ENCODE measurements at regions not wholly inside any gene's neighbourhood (a gene's known extent, or its start where the extent isn't known, plus 50 kb on each side); places are given as distances from the start of the nearest gene placed in this dataset.

DNA sequence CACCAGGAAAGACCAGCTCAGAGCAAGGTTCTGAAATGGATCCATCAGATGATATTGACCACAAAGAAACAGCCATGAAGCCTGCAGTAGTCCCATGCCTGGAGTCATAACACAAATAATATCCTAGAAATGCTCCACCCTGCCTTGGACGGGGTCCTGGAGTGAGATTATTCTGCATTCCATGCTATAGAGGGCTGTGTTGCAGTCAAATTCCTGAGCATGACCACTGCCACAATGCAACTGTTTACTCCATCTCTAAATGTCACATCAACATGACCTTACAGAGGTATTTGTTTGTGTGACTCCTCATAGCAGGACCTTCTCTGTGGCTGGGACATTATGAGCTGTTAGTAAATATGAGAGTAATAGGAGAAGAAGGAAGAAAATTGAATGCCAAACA, 257.5 kb upstream of the TCF21 start:
- DNase-seq = no peak

DNA sequence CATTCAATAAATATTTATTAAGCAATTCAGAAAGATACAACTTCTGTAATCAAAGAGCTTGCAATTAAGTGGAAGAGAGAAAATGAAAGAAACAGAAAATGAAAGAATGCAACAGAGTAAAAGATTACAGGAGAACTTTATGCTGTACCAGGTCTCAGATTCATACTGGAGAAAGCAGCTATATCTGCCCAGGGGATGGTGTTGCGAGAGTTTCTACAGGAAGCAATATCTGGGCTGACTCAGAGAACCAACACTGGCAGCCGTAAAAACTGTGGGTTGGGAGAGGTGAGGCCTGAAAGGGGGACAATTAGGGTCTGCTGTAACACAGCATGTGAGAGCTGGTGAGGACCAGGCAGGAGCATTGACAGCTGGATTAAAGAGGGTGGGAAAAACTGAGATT, 256.7 kb upstream of the TCF21 start:
- no peak for DNase-seq

DNA sequence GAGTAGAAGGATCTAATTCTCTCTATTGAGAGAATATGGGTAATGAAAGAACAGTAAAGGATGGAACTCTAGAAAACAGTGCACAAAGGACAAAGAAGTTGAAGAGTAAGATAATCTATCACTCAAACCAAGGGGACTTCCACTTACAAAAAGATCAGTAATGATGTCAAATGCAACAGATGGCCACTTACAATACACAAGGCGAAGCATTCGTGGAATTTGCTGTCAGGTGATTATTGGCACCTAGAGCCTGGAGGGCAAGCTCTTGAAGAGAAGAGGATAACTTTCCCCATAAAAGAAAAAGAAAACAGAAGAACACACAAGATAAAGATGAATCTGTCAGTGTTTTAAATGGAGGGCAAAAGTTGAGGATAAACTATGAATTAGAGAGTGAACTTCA, 256.0 kb upstream of the TCF21 start:
- DNase-seq = no peak

DNA sequence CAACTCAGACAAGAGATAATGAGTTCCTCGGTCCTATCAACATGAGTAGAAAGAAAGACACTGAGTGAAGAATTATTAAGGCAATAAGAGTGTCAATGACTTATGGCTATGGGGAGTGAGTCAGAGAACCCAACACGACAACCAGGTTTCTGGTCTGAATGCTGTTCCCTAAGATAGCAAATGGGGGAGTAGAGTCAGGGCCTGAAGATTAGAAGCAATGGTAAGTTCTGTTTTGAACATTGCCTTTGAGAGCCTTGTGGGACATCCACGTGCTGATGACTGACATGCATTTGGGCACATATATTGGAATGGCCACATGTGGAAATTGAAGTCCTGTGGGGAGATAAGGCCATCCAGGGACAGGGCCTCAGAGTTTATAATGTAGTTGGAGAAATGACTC, 254.4 kb upstream of the TCF21 start:
- no peak for DNase-seq

DNA sequence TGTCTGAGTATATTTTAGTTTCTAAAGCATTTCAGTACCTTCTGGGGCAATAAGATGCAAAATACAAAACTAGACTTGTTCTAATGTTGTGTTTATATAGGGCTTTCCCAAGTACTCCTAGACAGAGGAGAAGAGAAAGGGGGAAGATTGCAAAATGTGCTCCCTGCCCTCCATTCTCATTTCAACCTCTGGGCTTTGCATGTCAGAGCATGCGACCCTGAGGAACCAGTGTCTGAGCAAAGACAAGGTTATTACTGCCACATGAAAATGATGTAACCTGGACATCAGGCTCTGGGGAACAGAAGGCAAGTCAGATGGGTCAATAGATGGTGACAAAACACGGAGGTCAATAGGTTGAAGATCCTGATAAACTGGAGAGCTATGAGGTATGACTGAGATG, 253.5 kb upstream of the TCF21 start:
- DNase-seq = no peak

DNA sequence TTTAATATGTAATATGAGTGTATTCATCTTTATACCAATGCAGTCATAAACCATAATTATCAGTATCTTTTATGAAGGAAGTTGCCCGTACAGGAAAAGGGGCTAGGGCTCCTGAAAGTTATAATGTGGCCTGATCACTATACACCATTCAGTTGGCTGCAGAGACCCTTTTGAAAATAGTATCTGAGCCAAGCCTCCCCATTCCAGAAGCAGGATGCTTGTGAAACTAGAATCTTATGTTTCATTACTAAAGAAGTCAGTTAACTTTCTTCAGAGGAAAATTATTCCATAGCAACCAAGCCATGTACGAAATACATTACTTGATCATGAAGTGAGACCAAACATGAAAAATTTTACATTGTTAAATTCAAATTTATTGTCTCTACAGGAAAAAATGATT, 251.5 kb upstream of the TCF21 start:
- DNase-seq = no peak

DNA sequence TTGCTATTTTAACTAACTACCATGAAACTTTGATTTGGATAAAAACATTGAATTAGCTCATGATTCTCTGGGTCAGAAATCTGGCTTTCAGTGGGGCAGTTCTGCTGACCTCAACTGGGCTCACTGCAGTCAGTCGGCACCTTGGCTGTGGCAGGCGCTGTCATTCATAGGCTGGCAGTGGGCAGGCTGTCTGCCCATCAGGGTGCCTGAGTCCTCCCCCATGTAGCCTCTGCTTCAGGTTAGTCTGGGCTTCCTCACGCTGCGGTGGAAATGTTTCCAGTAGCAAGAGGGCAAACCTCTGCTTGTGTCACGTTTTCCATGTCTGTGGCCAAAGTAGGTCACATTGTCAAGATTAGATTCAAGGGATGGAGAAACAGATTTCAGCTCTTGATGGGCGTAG, 251.0 kb upstream of the TCF21 start:
- DNase-seq = no peak

DNA sequence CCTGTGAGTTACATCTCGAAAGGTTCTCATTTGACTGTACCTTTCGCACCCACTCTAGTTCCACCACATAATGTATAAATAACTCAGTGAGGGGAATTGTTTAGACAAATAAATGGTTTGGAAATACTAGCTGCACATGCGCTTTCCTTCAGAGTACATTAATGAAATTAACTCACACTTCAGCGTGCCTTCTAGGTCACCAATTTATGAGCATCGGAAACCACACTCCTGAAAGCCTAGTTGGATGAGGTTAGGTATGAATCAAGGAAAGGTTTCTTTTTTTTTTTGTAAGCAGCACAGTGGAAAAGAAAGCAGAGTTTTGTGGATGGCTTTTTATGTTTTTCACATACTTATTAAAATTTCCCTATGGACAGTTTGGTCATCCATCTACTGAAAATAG, 247.8 kb upstream of the TCF21 start:
- DNase-seq = no peak

DNA sequence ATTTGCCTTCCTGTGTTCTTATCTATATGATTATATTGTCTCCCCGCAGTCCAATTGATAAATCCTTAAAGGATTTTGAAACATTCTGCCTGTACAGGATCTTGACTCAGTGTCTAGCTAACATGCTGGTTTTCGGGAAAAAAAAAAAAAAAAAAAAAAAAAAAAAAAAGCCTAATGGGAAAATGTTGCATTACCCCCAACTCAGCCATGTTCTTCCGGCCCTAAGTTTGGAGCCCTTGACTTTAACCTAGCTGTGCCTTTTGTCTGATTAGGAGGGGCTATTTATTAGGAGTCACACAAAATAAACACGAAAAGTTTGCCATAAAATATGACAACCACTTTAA, 244.4 kb upstream of the TCF21 start:
- DNase-seq = no peak

DNA sequence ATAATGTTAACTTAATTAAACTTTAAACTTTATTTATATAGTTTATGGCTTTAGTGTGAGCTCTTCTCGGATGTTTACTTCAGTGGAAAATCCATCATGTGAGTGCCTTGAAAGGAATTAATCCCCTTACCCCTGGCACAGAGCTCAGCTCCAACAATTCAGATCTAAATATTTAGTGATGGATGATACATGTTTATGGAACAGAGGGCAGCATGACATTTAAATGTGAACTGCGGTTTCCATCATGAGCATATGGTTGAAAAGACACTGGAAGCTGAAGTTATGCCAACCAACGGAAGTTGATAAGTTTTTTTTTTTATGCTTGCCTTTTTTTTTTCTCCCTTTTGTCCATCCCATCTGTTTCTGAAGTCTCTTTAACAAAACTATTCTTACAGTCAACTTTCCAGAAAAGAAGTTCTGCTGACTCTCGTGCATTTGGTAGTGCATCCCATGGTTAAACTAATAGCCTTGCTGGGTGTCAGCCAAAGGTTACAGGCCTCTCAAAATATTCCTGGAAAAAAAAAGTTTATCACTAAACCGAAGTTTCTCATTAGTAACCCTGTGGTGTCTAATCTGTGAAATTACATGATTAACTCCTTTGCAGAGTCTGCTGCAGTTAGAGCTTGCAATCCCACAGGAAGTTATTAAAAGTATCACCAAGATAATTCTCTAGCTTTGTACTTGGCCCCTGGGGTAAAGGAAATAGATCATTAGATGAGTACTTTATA, 243.9 kb upstream of the TCF21 start:
- no peak for DNase-seq

DNA sequence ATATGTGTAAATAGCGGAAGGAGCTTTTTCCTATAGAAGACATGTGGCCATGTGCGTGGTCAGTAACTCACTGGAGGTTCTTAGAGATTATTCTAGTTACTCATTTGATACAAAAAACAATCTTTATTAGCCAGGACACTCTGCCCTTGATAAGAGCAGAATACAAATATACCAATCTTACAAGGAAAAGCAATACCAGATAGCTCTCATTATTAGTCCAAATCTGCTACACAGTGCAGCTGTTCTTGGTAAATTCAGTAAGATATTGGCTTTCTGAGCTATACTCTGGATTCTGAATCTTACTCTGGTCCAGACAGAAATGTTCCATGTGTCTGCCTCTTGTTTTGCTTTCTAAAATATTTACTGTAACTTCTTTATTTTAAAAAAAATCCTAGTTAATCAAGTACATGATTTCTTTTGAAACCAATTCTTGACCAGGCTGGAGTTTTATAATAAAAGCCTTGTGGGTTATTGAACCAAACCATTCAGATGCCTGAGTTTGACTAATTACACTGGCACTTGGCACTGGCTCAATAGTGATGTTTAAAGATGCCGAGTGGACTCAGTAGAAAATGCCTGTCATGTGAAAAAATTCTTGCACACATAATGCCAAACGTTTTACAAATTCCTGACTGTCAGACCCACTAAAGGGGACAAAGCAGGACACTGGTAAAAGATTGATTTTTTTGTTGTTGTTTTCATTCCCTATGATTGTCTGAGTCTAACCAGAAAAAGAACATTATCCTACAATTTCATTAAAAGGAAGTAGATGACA, 242.8 kb upstream of the TCF21 start:
- no peak for DNase-seq

DNA sequence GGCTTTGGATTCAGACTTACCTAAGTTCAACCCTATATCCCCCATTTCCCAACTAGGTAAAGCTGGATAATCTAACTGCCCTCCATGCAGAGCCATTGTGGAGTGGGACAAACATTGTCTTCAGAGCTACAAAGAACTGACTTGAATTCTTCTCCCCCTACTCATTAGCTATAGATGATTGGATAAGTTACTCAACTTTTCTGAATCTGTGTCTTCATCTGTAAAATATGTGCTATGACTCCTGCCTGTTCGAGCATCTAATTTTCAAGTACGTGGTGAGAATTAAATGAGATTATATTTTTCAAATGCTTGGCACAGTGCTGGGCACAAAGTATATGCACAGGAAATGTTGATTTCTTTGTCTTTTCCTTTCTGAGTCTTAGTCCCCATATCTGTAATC, 240.3 kb upstream of the TCF21 start:
- no peak for DNase-seq

DNA sequence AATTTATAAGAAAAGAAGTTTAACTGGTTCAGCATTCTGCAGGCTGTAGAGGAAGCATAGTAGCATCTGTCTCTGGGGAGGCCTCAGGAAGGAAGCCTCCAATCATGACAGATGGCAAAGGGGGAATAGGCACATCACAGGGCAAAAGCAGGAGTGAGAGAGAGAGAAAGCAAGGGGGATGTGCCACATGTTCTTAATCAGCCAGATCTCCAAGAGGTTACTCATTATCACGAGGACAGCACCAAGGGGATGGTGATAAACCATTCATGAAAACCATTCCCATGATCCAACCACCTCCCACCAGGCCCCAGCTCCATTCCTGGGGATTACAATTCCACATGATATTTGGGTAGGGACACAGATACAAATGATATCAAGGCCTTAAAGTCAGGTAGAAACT, 217.5 kb upstream of the TCF21 start:
- DNase-seq = no peak

DNA sequence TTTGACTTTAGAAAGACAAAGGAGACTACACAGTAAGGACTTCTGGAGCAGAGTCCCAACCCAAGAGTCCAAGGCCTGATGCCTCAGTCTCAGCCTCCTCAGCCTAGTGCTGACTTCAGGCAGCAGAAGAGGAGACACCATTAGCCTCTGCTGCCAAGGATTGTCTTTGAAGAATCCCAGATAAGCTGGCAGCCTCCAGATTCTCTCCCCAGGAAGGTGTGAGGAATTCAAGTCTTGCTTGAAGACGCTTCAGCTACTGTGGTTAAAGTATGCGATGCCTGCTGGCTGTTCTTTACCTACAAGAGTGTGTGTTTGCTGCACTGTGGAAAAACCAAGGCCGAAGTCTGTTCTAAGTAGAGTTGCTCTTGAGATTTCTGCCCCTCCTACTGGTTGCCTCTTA, 215.9 kb upstream of the TCF21 start:
- DNase-seq = no peak

DNA sequence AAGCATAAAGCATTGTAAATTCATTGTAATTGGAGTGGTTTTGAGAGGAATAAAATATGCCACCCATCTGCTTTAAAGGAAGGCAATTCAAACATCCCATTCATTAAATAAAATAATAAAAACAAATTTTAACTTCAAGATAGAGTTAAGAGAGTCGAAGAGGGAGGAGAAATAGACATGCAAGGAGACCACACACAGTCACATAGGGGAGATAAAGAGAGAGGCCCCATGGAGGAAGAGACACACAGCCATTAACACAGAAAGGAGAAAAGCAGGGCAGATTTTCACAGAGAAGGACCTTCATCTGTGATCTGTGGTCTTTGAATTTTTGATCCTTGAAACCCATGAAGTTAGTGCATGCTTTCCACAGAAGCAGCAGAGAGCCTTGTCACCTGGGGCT, 214.3 kb upstream of the TCF21 start:
- DNase-seq = no peak

DNA sequence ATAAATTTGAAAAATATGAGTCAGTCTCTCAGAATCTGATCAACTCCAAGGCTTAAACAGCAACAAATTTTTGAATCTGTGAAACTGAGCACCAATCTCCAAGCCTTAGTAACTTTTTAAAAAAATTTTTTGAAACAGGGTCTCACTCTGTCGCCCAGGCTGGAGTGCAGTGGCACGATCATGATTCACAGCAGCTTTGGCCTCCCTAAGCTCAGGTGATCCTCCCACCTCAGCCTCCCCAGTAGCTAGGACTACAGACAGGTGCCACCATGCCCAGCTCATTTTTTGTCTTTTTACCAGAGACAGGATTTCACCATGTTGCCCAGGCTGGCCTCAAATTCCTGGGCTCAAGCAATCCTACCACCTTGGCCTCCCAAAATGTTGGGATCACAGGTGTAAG, 207.9 kb upstream of the TCF21 start:
- DNase-seq = no peak

DNA sequence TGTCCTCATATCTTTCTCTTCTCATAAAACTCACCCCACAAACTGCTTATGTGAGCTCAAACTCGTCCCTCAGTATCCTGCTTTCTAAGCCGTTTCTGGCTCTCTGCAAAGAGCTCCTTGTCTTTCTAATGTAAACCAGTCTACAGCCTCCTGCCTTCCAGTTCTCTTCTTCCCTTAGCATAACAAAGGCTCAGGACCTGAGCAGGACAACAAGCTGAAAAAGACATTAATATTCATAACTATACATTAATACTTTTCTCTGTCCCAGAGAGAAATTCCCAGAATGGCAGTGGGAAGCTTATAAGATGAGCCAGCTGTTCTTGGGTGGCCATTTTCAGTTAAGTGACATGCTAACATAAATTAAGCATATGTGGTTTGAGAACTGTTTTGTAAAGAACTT, 207.0 kb upstream of the TCF21 start:
- no peak for DNase-seq

DNA sequence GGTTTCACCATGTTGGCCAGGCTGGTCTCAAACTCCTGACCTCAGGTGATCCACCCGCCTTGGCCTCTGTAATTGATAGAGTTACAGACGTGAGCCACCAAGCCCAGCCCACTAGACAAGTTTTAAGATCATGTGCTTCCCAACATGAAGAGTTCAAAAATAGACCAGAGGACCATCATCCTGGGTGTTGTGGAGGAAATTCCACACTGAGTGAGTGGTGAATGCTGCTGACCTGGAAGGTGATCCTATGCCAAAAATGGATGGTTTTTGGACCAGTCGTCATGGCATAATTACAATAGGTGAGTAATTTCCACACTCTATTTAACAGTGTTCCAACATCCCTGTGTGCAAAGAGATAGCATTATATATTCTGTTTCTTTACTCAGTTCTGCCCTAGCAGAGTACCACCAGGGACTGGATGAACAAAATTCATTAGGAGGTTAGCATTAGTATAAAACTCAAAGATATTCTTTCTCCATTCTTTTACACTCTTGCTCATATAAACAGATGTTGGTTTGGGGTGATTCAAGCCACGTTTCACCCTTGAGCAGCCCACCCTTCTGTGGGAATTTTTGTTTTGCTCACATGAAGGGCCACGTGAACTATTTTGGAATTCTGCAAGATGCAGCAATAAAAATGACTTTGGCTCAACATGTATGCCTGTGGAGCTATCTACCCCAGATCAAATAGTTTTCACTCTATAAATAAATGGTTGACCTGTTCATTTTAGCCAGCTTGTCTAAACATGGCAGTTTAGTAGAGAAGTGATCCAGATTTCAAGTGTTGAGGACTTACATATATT, 206.2 kb upstream of the TCF21 start:
- no peak for DNase-seq

DNA sequence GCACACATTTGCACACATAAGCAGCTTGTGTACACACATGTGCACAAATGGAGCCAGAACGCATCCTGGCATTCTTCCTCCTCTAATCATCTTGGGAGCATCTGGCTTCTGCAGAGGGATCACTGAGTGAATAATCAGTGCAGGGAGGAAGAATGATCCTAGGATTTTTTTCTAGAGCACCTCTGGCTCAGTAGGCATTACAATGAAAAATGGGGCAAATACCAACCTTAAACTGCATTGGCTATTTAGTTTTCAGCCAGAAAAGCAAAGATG, 205.7 kb upstream of the TCF21 start:
- DNase-seq = no peak

DNA sequence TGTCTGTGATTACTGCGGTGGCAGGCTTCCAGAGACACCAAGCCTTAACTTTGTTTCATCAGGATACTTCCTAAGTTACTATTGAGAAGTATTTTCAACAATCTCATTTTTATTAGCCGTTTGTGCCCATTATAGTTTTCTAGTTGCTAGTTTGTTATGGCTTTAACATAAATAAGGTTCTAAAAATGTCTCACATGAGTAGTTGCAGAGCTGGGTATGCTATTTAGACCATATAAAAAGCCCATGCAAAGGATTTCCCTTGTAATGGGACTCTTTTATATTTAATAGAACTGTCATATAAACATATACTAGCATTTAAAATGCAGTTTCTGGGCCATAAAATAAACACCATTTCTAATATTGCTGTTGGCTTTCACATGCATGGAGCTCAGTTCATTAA, 205.3 kb upstream of the TCF21 start:
- DNase-seq = no peak

DNA sequence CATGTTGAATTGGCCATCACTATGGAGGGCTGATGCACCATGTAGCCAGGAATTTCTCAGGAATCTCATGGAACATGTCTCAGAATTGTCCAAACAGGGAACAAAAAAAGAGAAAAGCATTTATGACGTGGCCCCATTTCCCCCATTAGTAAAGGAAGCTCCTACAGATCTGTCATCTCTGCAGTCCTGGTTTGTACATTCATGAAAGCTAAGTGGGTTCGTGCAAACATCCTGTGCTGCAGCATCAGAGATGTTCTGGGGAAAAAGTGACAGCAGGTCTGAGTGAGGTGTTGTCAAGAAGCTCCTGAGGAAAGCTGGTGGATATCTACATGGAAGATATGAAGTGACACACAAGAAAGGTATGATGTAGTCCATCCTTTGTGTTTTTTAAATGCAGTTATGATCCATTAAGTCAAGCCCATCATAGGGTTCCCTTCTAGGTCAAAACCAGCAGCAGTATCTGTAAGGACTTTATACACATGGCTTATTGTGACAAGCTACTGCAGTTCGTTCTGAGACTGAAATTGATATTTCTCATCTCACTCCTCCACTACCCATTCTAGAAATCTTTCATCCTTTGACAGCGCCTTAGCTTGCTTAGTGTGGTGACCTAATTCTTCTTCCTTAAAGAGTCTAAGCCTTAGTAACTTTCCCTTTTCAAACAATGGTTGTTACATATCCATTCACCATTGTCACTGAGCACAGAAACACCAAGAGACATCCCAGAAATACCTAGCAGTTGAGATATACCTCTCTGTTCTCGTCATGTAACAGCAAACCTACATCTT, 200.0 kb upstream of the TCF21 start:
- no peak for DNase-seq

DNA sequence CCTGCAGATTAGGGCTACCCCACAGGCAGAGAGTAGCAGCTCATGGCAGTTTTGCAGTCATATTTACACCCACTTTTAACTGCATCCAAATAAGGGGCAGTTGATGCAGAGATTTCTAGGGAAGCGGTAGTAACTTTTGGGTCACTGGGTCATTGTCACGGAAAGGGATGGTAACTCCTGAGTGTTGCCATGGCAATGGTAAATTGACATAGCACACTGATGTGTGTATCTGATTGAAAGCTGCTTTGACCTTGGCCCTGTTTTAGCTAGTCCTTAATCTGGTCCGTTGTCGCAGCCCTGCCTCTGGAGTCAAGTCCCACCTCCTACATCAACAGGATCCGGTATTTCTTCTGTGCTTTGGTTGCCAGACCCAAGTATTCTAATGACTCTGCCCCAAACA, 199.1 kb upstream of the TCF21 start:
- DNase-seq = no peak

DNA sequence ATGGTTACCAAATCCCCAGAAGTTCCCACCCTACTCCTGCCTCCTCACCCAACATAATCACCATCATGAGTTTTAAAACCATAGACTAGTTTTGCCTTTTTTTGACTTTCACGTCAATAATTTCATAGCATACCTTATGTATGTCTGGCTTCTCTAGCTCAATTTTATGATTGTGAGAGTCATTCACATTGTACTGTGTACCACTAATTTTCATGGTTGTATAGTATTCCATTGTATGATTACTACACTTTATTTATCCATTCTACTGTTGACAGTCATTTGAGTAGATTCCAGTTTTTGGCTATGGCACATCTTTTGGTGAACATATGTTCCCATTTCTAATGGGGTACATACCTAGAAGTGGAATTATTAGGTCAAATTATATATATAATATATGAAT, 195.3 kb upstream of the TCF21 start:
- no peak for DNase-seq

All from occipital lobe (tissue), 1 donor.